B cell (primary cell): ENCODE measurements at regions not wholly inside any gene's neighbourhood (a gene's known extent, or its start where the extent isn't known, plus 50 kb on each side); places are given as distances from the start of the nearest gene placed in this dataset.

ENCODE experiments used
- CTCF ChIP-seq: fragments of 200-600 bp; IDR thresholded peaks from one replicate; pipeline ENCODE4 v1.8.0; 2022; ENCODE audit warnings: antibody characterized with exemption, mild to moderate bottlenecking
- EZH2 ChIP-seq: IDR thresholded peaks from 2 replicates; pipeline ENCODE4 v1.6.1; 2012; ENCODE audit warnings: borderline replicate concordance, low read depth, mild to moderate bottlenecking, moderate library complexity, low read length; ENCODE audit not compliant: insufficient read depth, poor library complexity, severe bottlenecking

- no peak for TF ChIP-seq CTCF
- TF ChIP-seq EZH2, result no peak
Measured at GRCh38 chr19:34017024-34017423, 155.3 kb upstream of the LSM14A start.
